Osteoblast (primary cell): ENCODE measurements at regions not wholly inside any gene's neighbourhood (a gene's known extent, or its start where the extent isn't known, plus 50 kb on each side); places are given as distances from the start of the nearest gene placed in this dataset.
"Not testable (repeated sequence)": the region's sequence is repeated elsewhere in the genome, so short reads cannot be mapped to it uniquely, and the experiment has no call there.

Experiments
- DNase-seq: peaks from one replicate; pipeline ENCODE4 v3.0.0; 2011; ENCODE audit warnings: low spot score, mixed read lengths; ENCODE audit not compliant: insufficient read length; ENCODE audit errors: missing footprints
- H2AFZ ChIP-seq: 2 replicates; pipeline ENCODE4 v1.6.0; 2011; ENCODE audit warnings: mild to moderate bottlenecking, low read length
- H3K27ac ChIP-seq: 2 replicates; pipeline ENCODE4 v1.5.1; 2011; ENCODE audit warnings: mild to moderate bottlenecking, low read depth, low read length, moderate library complexity
- H3K27me3 ChIP-seq: 2 replicates; pipeline ENCODE4 v1.6.0; 2012; ENCODE audit warnings: mild to moderate bottlenecking, control low read depth, inconsistent platforms, low read length, moderate library complexity; ENCODE audit not compliant: insufficient read depth
- H3K36me3 ChIP-seq: 2 replicates; pipeline ENCODE4 v1.5.1; 2011; ENCODE audit warnings: mild to moderate bottlenecking, low read length, control low read depth, moderate library complexity; ENCODE audit not compliant: insufficient read depth
- H3K4me1 ChIP-seq: 2 replicates; pipeline ENCODE4 v1.5.1; 2011; ENCODE audit warnings: mild to moderate bottlenecking, low read length, control low read depth, moderate library complexity; ENCODE audit not compliant: insufficient read depth
- H3K4me2 ChIP-seq: 2 replicates; pipeline ENCODE4 v1.6.0; 2011; ENCODE audit warnings: mild to moderate bottlenecking, low read length; ENCODE audit not compliant: insufficient read depth
- H3K4me3 ChIP-seq: fragments of 200-600 bp; sonication (generic); 3 replicates; pipeline ENCODE4 v1.5.1; 2012; ENCODE audit warnings: mild to moderate bottlenecking, low read length, inconsistent platforms; ENCODE audit not compliant: insufficient read depth
- H3K79me2 ChIP-seq: 2 replicates; pipeline ENCODE4 v1.6.0; 2012; ENCODE audit warnings: mild to moderate bottlenecking, low read length, control low read depth, inconsistent platforms; ENCODE audit not compliant: insufficient read depth
- H3K9me3 ChIP-seq: 2 replicates; pipeline ENCODE4 v1.5.1; 2011; ENCODE audit warnings: low read depth, low read length, control low read depth
- H4K20me1 ChIP-seq: 2 replicates; pipeline ENCODE4 v1.6.0; 2012; ENCODE audit warnings: mild to moderate bottlenecking, low read length, control low read depth; ENCODE audit not compliant: insufficient read depth
- CTCF ChIP-seq: IDR thresholded peaks from 2 replicates; pipeline ENCODE4 v1.5.1; 2011; ENCODE audit warnings: mild to moderate bottlenecking, low read depth, low read length, moderate library complexity; ENCODE audit errors: extremely low read depth

GRCh38 chr7:9711259-9711918, 1262.3 kb upstream of the PHF14 start:
- TF ChIP-seq CTCF: no peak

GRCh38 chr7:9718071-9718661, 1255.5 kb upstream of the PHF14 start:
- no peak overlapping the region for H3K4me3 ChIP-seq
- no peak for TF ChIP-seq CTCF
- H3K36me3 ChIP-seq: no peaks in the 10 kb centered on the region
- no peak overlapping the region for H3K27ac ChIP-seq
- H2AFZ ChIP-seq: no peak overlapping the region
- no peak for DNase-seq
- no peaks in the 10 kb centered on the region for H3K9me3 ChIP-seq
- no peaks in the 10 kb centered on the region for H4K20me1 ChIP-seq
- H3K4me1 ChIP-seq: no peaks in the 10 kb centered on the region
- no peak overlapping the region for H3K4me2 ChIP-seq
- no peaks in the 10 kb centered on the region for H3K79me2 ChIP-seq
- H3K27me3 ChIP-seq: no peaks in the 10 kb centered on the region

More at GRCh38 chr7:9711259-9711918, 1262.3 kb upstream of the PHF14 start:
- Histone ChIP-seq H3K4me3 (no peak overlapping the region), H3K4me2 (no peak overlapping the region), H3K36me3 (no peaks in the 10 kb centered on the region), H3K79me2 (no peaks in the 10 kb centered on the region), H3K4me1 (no peaks in the 10 kb centered on the region), H3K27ac (no peak overlapping the region), H2AFZ (no peak overlapping the region), H3K27me3 (no peaks in the 10 kb centered on the region), H3K9me3 (no peaks in the 10 kb centered on the region), H4K20me1 (no peaks in the 10 kb centered on the region)
- no peak for DNase-seq

- H3K36me3 ChIP-seq: no peaks in the 10 kb centered on the region
- H3K9me3 ChIP-seq: no peaks in the 10 kb centered on the region
- H4K20me1 ChIP-seq: no peaks in the 10 kb centered on the region
- DNase-seq: no peak
- TF ChIP-seq CTCF: no peak
- no peak overlapping the region for H3K4me2 ChIP-seq
- H3K4me1 ChIP-seq: no peaks in the 10 kb centered on the region
- H2AFZ ChIP-seq: no peak overlapping the region
- H3K79me2 ChIP-seq: no peaks in the 10 kb centered on the region
- no peak overlapping the region for H3K4me3 ChIP-seq
- H3K27me3 ChIP-seq: no peaks in the 10 kb centered on the region
- H3K27ac ChIP-seq: no peak overlapping the region
Measured at GRCh38 chr7:9719303-9719702, 1254.4 kb upstream of the PHF14 start.

GRCh38 chr7:9719721-9720120, 1254.0 kb upstream of the PHF14 start:
- H3K4me3 ChIP-seq: no peak overlapping the region
- DNase-seq: no peak
- H3K27me3 ChIP-seq: no peaks in the 10 kb centered on the region
- H3K27ac ChIP-seq: no peak overlapping the region
- H3K4me2 ChIP-seq: no peak overlapping the region
- TF ChIP-seq CTCF: no peak
- no peaks in the 10 kb centered on the region for H3K36me3 ChIP-seq
- H4K20me1 ChIP-seq: no peaks in the 10 kb centered on the region
- no peak overlapping the region for H2AFZ ChIP-seq
- no peaks in the 10 kb centered on the region for H3K4me1 ChIP-seq
- no peaks in the 10 kb centered on the region for H3K9me3 ChIP-seq
- no peaks in the 10 kb centered on the region for H3K79me2 ChIP-seq

GRCh38 chr7:9725940-9726663, 1247.6 kb upstream of the PHF14 start:
- not testable (repeated sequence) for H3K4me2 ChIP-seq, H2AFZ ChIP-seq, H4K20me1 ChIP-seq, H3K4me1 ChIP-seq, H3K27me3 ChIP-seq, H3K27ac ChIP-seq, H3K4me3 ChIP-seq, H3K9me3 ChIP-seq, H3K79me2 ChIP-seq, DNase-seq, H3K36me3 ChIP-seq

GRCh38 chr7:9726811-9727210, 1246.9 kb upstream of the PHF14 start:
- not testable (repeated sequence) for H3K27ac ChIP-seq, H4K20me1 ChIP-seq, H3K27me3 ChIP-seq, H2AFZ ChIP-seq, H3K9me3 ChIP-seq, H3K4me3 ChIP-seq, H3K4me2 ChIP-seq, H3K79me2 ChIP-seq, DNase-seq, H3K4me1 ChIP-seq, H3K36me3 ChIP-seq
